Chondrocyte (in vitro differentiated cells): ENCODE measurements at regions not wholly inside any gene's neighbourhood (a gene's known extent, or its start where the extent isn't known, plus 50 kb on each side); places are given as distances from the start of the nearest gene placed in this dataset.

ENCODE experiments used
- DNase-seq: peaks from one replicate; pipeline ENCODE4 v3.0.0; 2021; ENCODE audit warnings: mixed read lengths, low spot score
- H3K27ac Mint-ChIP-seq: one replicate; pipeline ENCODE4 v1.8.0; 2021; ENCODE audit warnings: mild to moderate bottlenecking, moderate library complexity, mixed read lengths; ENCODE audit not compliant: unreplicated experiment
- H3K27me3 Mint-ChIP-seq: 2 replicates; pipeline ENCODE4 v1.8.0; 2021; ENCODE audit warnings: low read depth, mixed read lengths
- H3K36me3 Mint-ChIP-seq: 2 replicates; pipeline ENCODE4 v1.8.0; 2021; ENCODE audit warnings: low read depth, mixed read lengths
- H3K4me1 Mint-ChIP-seq: 2 replicates; pipeline ENCODE4 v1.8.0; 2021; ENCODE audit warnings: low read depth, mild to moderate bottlenecking, mixed read lengths
- H3K4me3 Mint-ChIP-seq: one replicate; pipeline ENCODE4 v1.8.0; 2021; ENCODE audit warnings: mild to moderate bottlenecking, moderate library complexity, mixed read lengths; ENCODE audit not compliant: unreplicated experiment
- H3K9me3 Mint-ChIP-seq: 2 replicates; pipeline ENCODE4 v1.8.0; 2021; ENCODE audit warnings: low read depth, mixed read lengths
- TF ChIP-seq, protein P1 (sequence below): fragments of 200-600 bp; sonication (generic); IDR thresholded peaks from 2 replicates; pipeline ENCODE4 v1.5.0; 2021; ENCODE audit warnings: antibody characterized with exemption, mild to moderate bottlenecking, moderate library complexity

DNA sequence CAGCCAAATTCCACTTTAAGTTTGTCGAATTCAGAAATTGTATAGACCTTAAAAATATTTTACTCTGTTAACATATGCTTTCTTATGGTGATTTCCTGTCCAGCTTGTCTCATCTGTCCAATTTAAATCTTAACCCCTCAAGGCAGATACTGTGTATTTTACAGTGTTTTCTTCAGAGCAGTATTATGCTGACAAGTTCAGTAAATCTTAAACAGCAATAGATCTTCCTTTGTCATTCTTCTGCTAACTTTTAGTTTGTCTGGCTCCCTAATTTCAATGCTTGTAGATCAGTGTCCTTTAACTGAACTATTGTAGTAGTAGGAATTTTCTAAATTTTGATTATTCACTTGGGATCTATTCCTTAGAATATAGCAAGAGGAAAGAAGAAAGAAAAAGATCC lies 52.8 kb upstream of the MEIS1 start:
- Mint-ChIP-seq H3K4me1 (no peaks in the 10 kb centered on the region), H3K4me3 (no peak overlapping the region), H3K27ac (no peak overlapping the region), H3K27me3 (peaks cover 15% of the 10 kb centered on the region), H3K9me3 (no peaks in the 10 kb centered on the region), H3K36me3 (no peaks in the 10 kb centered on the region)
- TF ChIP-seq, protein P1, sequence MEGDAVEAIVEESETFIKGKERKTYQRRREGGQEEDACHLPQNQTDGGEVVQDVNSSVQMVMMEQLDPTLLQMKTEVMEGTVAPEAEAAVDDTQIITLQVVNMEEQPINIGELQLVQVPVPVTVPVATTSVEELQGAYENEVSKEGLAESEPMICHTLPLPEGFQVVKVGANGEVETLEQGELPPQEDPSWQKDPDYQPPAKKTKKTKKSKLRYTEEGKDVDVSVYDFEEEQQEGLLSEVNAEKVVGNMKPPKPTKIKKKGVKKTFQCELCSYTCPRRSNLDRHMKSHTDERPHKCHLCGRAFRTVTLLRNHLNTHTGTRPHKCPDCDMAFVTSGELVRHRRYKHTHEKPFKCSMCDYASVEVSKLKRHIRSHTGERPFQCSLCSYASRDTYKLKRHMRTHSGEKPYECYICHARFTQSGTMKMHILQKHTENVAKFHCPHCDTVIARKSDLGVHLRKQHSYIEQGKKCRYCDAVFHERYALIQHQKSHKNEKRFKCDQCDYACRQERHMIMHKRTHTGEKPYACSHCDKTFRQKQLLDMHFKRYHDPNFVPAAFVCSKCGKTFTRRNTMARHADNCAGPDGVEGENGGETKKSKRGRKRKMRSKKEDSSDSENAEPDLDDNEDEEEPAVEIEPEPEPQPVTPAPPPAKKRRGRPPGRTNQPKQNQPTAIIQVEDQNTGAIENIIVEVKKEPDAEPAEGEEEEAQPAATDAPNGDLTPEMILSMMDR: no peak
- DNase-seq: no peak

DNA sequence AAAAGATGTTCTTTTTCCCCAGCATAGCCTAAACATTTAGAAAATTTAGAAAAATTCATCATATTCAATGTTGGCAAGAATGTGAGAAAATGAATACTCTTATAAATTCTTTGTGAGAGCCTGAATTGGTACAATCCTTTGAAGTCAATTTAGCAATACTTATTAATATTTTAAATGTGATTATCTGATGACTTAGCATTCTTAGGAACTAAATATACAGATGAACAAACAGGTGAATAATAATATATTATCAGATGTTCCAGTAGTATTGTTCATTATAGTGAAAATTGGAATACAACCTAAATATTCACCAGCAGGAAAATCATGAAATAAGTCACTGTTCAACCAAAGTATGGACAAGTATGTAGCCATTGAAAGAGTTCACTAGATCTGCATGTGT lies 55.5 kb upstream of the MEIS1 start:
- no peak for DNase-seq
- Mint-ChIP-seq H3K36me3 (no peaks in the 10 kb centered on the region), H3K4me3 (no peak overlapping the region), H3K27me3 (peaks cover 15% of the 10 kb centered on the region), H3K4me1 (no peaks in the 10 kb centered on the region), H3K27ac (no peak overlapping the region), H3K9me3 (no peaks in the 10 kb centered on the region)
- TF ChIP-seq, protein P1: no peak

DNA sequence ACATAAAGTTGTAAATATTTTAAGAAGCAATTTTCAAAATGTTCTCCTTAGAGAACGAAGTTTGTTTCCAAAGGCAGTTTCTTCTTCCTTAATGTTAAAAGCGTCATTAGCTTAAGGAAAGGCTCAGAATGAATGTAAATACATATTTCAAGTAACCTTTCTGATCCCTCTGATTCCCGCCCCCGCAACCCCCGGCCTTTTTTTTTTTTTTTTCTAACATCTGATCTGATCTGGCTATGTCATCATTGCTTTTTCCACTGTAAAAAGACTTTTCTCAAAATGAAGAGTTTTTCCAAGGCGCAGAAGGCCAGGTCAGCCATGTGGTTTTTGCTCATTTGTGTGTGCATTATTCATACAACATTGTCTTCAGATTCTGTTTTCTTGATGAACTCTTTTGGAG lies 57.1 kb upstream of the MEIS1 start:
- H3K4me1 Mint-ChIP-seq: no peaks in the 10 kb centered on the region
- TF ChIP-seq, protein P1: no peak
- peaks cover 15% of the 10 kb centered on the region for H3K27me3 Mint-ChIP-seq
- H3K4me3 Mint-ChIP-seq: no peak overlapping the region
- no peak overlapping the region for H3K27ac Mint-ChIP-seq
- no peaks in the 10 kb centered on the region for H3K36me3 Mint-ChIP-seq
- no peaks in the 10 kb centered on the region for H3K9me3 Mint-ChIP-seq
- no peak for DNase-seq

DNA sequence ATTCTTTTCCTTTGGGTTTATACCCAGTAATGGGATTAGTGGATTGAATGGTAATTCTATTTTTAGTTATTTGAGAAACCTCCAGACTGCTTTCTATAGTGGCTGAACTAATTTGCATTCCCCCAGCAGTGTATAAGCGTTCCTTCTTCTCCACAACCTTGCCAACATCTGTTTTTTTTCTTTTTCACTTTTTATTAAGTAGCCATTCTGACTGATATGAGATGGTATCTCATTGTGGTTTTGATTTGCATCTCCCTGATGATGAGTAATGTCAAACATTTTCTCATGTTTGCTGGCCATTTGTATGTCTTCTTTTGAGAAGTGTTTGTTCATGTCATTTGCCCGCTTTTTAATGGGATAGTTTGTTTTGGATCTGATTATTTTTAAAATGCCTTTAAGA lies 64.1 kb upstream of the MEIS1 start:
- no peaks in the 10 kb centered on the region for H3K4me1 Mint-ChIP-seq
- no peak overlapping the region for H3K4me3 Mint-ChIP-seq
- DNase-seq: no peak
- no peak overlapping the region for H3K27ac Mint-ChIP-seq
- no peaks in the 10 kb centered on the region for H3K36me3 Mint-ChIP-seq
- TF ChIP-seq, protein P1: no peak
- peaks cover 2% of the 10 kb centered on the region for H3K27me3 Mint-ChIP-seq
- no peaks in the 10 kb centered on the region for H3K9me3 Mint-ChIP-seq

DNA sequence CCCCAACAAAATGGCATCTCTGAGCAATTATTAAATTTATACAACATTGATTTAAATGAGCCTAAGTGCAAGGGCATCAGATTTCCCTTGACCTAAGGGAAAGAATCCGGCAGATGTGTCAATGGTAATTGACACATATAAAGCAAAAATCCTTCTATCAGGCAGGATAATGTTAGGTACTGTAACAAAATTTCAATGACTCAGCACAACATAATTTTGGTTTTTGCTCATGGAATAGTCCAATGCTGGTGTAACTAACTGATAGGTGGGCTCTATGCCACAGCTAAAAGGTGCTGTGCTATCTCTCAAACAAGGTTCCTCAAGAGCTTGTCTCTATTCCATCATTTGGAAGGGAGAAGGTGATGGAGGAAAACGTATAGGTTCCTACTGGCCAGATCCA lies 68.3 kb upstream of the MEIS1 start:
- Mint-ChIP-seq H3K36me3 (no peaks in the 10 kb centered on the region), H3K4me3 (no peak overlapping the region), H3K27ac (no peak overlapping the region), H3K9me3 (no peaks in the 10 kb centered on the region), H3K27me3 (peaks cover 2% of the 10 kb centered on the region), H3K4me1 (peaks cover 8% of the 10 kb centered on the region)
- DNase-seq: no peak
- TF ChIP-seq, protein P1: no peak
